K562 (cell line): ENCODE measurements at regions not wholly inside any gene's neighbourhood (a gene's known extent, or its start where the extent isn't known, plus 50 kb on each side); places are given as distances from the start of the nearest gene placed in this dataset.

Experiments used
- ATAC-seq: fragments of 200-7000 bp; cut with Tn5 transposase; 3 replicates; pipeline ENCODE4 v1.9.1; 2020; ENCODE audit warnings: moderate library complexity
- BruUV-seq: library from RNA; stranded (reverse); fragments of 400-500 nt; replicated peaks from 2 replicates; lab custom pipeline; 2021; lab: Mats Ljungman, UMichigan
- CTCF ChIA-PET: fragments of 300-600 bp; formaldehyde crosslinking; extraction: SDS; loops from one replicate; lab custom pipeline; 2021; ENCODE audit warnings: low intra/inter-chr PET ratio; lab: Yijun Ruan, JAX
- POLR2A ChIA-PET: fragments of 300-600, 350-650 bp; sonication (Branson Sonifier 250); formaldehyde crosslinking; extraction: SDS; loops from one replicate; lab custom pipeline; 2021; ENCODE audit warnings: antibody characterized with exemption, inconsistent platforms; lab: Yijun Ruan, JAX
- DNase-seq, 4 experiments: peaks; one replicate each; pipeline versions ENCODE4 v3.0.0 to v3.0.0-alpha.2; 2011 to 2018; ENCODE audit warnings: low spot score in 3 of 4, mixed read lengths in 3 of 4; ENCODE audit errors: extremely low read depth in 1 of 4
- FAIRE-seq: peaks from 2 replicates; lab custom pipeline; 2011; peaks lifted over from hg19 to GRCh38; lab: Jason Lieb, UNC
- H2AFZ ChIP-seq: 2 replicates; pipeline ENCODE4 v1.6.0; 2011; ENCODE audit warnings: low read depth, low read length, control low read depth, inconsistent platforms
- H3K27ac ChIP-seq: fragments of 200-600 bp; 3 replicates; pipeline ENCODE4 v1.8.0; 2011; ENCODE audit warnings: low read depth, mild to moderate bottlenecking, control low read depth, inconsistent platforms, low read length, moderate library complexity, mixed read lengths; ENCODE audit errors: extremely low read depth
- H3K27me3 ChIP-seq, 2 experiments: fragments of 300-600 bp in 1 of 2; 2 replicates in 1 of 2; 3 replicates in 1 of 2; pipeline versions ENCODE4 v1.6.0 to v1.8.0; 2011; ENCODE audit warnings: inconsistent platforms in 2 of 2, low read length in 2 of 2, mild to moderate bottlenecking in 1 of 2, mixed read lengths in 1 of 2, moderate library complexity in 1 of 2; ENCODE audit not compliant: control insufficient read depth in 2 of 2, insufficient read depth in 2 of 2
- H3K36me3 ChIP-seq: fragments of 300-600 bp; 3 replicates; pipeline ENCODE4 v1.8.0; 2011; ENCODE audit warnings: mild to moderate bottlenecking, low read length, inconsistent platforms; ENCODE audit not compliant: control insufficient read depth, insufficient read depth
- H3K4me1 ChIP-seq, 2 experiments: fragments of 200-600 bp in 1 of 2; replicated peaks in 1 of 2; 2 replicates in 1 of 2; 3 replicates in 1 of 2; pipeline versions ENCODE4 v1.5.1 to v1.8.0; 2011; ENCODE audit warnings: inconsistent platforms in 2 of 2, low read length in 2 of 2, mild to moderate bottlenecking in 1 of 2, mixed read lengths in 1 of 2, moderate library complexity in 1 of 2; ENCODE audit not compliant: control insufficient read depth in 2 of 2, insufficient read depth in 2 of 2
- H3K4me2 ChIP-seq: 2 replicates; pipeline ENCODE4 v1.6.1; 2011; ENCODE audit warnings: low read length, control low read depth, inconsistent platforms, mixed read lengths; ENCODE audit not compliant: insufficient read depth
- H3K4me3 ChIP-seq: fragments of 200-600 bp; sonication (generic), shearing (Covaris generic); 2 replicates; pipeline ENCODE4 v1.5.1; 2016; ENCODE audit warnings: control low read depth, inconsistent platforms
- H3K79me2 ChIP-seq: fragments of 200-600 bp; 3 replicates; pipeline ENCODE4 v1.8.0; 2011; ENCODE audit warnings: low read length, inconsistent platforms; ENCODE audit not compliant: control insufficient read depth, insufficient read depth
- H3K9ac ChIP-seq, 2 experiments: 2 replicates each; pipeline versions ENCODE4 v1.6.0 to v1.6.1; 2011; ENCODE audit warnings: low read depth in 2 of 2, low read length in 2 of 2, control low read depth in 1 of 2, inconsistent platforms in 1 of 2, mild to moderate bottlenecking in 1 of 2, mixed read lengths in 1 of 2; ENCODE audit not compliant: insufficient read depth in 1 of 2
- H3K9me1 ChIP-seq: one replicate; pipeline ENCODE4 v1.6.0; 2011; ENCODE audit warnings: inconsistent platforms, mild to moderate bottlenecking, low read length, moderate library complexity; ENCODE audit not compliant: control insufficient read depth, insufficient read depth
- H3K9me3 ChIP-seq: replicated peaks from 2 replicates; pipeline ENCODE4 v1.5.1; 2011; ENCODE audit warnings: low read depth, low read length, inconsistent platforms; ENCODE audit not compliant: control insufficient read depth, insufficient read depth
- H4K20me1 ChIP-seq: replicated peaks from 2 replicates; pipeline ENCODE4 v1.6.1; 2011; ENCODE audit warnings: low read length, inconsistent platforms, mixed read lengths; ENCODE audit not compliant: control insufficient read depth, insufficient read depth
- CBFA2T2 ChIP-seq: fragments of 450-650 bp; conservative IDR thresholded peaks from 2 replicates; pipeline ENCODE4 v1.6.1; 2017; ENCODE audit warnings: mild to moderate bottlenecking
- DNMT1 ChIP-seq: fragments of 450-650 bp; IDR thresholded peaks from 2 replicates; pipeline ENCODE4 v1.6.1; 2016; ENCODE audit warnings: antibody characterized with exemption, mild to moderate bottlenecking
- IFI16 ChIP-seq: fragments of 250-450 bp; sonication (Bioruptor Pico); IDR thresholded peaks from 2 replicates; pipeline ENCODE4 v2.1.2; 2022; ENCODE audit warnings: mild to moderate bottlenecking, inconsistent platforms
- LEF1 ChIP-seq: fragments of 450-650 bp; IDR thresholded peaks from 2 replicates; pipeline ENCODE4 v1.6.1; 2016; ENCODE audit warnings: mild to moderate bottlenecking
- SRSF9 ChIP-seq: fragments of 200-400 bp; formaldehyde crosslinking; IDR thresholded peaks from 2 replicates; pipeline ENCODE4 v1.6.1; 2017; ENCODE audit warnings: low read depth, low read length, borderline replicate concordance
- ZFP30 ChIP-seq: fragments of 250-450 bp; sonication (Bioruptor Pico); IDR thresholded peaks from 2 replicates; pipeline ENCODE4 v1.8.0; 2022; ENCODE audit warnings: moderate library complexity, mild to moderate bottlenecking, inconsistent platforms, borderline replicate concordance
- ZNF589 ChIP-seq: fragments of 200-800 bp; sonication (Bioruptor generic); IDR thresholded peaks from 2 replicates; pipeline ENCODE4 v1.6.1; 2016; ENCODE audit warnings: low read depth, missing genetic modification characterization, missing compliant biosample characterization
- WGBS: fragments of 100-300 bp; shearing (Covaris generic); methylation state at CpG from one replicate; pipeline ENCODE4 v1.1.6; 2016; ENCODE audit warnings: low coverage, mixed read lengths; ENCODE audit not compliant: insufficient coverage; ENCODE audit errors: missing lambda C conversion rate; 5-methylcytosine and 5-hydroxymethylcytosine counted together
- in situ Hi-C: fragments of 300-500 bp; cut with MboI; formaldehyde crosslinking; loops from 4 replicates; pipeline ENCODE4 v1.15.0; 2018; ENCODE audit warnings: inconsistent platforms, mixed read lengths
- intact Hi-C: fragments of 100-400 bp; cut with micrococcal nuclease; formaldehyde crosslinking; loops from 2 replicates; pipeline ENCODE4 v1.14.2; 2022
- TF ChIP-seq, protein P1 (sequence below): fragments of 450-650 bp; IDR thresholded peaks from 2 replicates; pipeline ENCODE4 v1.6.1; 2017; ENCODE audit warnings: mild to moderate bottlenecking, moderate library complexity
- TF ChIP-seq, protein P2 (sequence below): sonication (generic); formaldehyde crosslinking; IDR thresholded peaks from 2 replicates; pipeline ENCODE4 v1.8.1; 2023; ENCODE audit warnings: mild to moderate bottlenecking, missing genetic modification reagents

DNA sequence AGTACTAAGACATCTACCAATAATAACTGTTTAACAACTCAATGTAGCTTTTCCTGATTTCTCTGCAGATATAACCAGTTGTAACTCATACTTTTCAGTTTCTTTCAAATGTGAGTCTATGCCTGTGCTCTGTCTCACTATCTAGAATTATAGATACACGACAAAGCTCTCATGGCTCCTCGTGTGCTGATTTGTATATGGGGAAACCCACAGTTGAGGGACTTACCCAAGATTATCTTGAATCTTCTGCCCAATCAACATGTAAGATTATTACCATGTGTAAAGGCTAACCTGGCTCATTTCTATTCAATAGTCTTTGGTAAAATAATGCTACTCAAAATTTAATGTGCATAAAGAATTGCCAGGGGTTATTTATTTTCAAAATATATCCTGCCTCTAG, 554.4 kb downstream of the FBXO15 start:
- no TSS peak for BruUV-seq
- no peak for TF ChIP-seq ZFP30 (CRISPR knock-in tag)
- no peak for TF ChIP-seq DNMT1
- no peak for TF ChIP-seq SRSF9
- TF ChIP-seq, protein P1, sequence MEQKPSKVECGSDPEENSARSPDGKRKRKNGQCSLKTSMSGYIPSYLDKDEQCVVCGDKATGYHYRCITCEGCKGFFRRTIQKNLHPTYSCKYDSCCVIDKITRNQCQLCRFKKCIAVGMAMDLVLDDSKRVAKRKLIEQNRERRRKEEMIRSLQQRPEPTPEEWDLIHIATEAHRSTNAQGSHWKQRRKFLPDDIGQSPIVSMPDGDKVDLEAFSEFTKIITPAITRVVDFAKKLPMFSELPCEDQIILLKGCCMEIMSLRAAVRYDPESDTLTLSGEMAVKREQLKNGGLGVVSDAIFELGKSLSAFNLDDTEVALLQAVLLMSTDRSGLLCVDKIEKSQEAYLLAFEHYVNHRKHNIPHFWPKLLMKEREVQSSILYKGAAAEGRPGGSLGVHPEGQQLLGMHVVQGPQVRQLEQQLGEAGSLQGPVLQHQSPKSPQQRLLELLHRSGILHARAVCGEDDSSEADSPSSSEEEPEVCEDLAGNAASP: no peak
- no peak for TF ChIP-seq IFI16 (CRISPR knock-in tag)
- TF ChIP-seq LEF1: no peak
- TF ChIP-seq CBFA2T2: no peak
- TF ChIP-seq, protein P2, sequence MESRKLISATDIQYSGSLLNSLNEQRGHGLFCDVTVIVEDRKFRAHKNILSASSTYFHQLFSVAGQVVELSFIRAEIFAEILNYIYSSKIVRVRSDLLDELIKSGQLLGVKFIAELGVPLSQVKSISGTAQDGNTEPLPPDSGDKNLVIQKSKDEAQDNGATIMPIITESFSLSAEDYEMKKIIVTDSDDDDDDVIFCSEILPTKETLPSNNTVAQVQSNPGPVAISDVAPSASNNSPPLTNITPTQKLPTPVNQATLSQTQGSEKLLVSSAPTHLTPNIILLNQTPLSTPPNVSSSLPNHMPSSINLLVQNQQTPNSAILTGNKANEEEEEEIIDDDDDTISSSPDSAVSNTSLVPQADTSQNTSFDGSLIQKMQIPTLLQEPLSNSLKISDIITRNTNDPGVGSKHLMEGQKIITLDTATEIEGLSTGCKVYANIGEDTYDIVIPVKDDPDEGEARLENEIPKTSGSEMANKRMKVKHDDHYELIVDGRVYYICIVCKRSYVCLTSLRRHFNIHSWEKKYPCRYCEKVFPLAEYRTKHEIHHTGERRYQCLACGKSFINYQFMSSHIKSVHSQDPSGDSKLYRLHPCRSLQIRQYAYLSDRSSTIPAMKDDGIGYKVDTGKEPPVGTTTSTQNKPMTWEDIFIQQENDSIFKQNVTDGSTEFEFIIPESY (CRISPR knock-in tag): no peak
- no peak for TF ChIP-seq ZNF589 (CRISPR knock-in tag)
- TF ChIP-seq, all 486 proteins: peak for 0
- CTCF ChIA-PET: no interaction called here
- H2AFZ ChIP-seq: no peak overlapping the region
- H3K4me3 ChIP-seq: no peak overlapping the region
- H3K9me1 ChIP-seq: no peaks in the 10 kb centered on the region
- no peaks in the 10 kb centered on the region for H3K79me2 ChIP-seq
- ATAC-seq (no peak), DNase-seq (no peak), FAIRE-seq (no peak)
- no peaks in the 10 kb centered on the region for H3K9me3 ChIP-seq
- intact Hi-C loops: no loop called here
- H4K20me1 ChIP-seq: no peaks in the 10 kb centered on the region
- H3K9ac ChIP-seq: no peak overlapping the region
- 0% methylated on average over 2 of the region's 2 CpGs for WGBS
- in situ Hi-C loops: no loop called here
- no peak overlapping the region for H3K27ac ChIP-seq
- no peak overlapping the region for H3K4me2 ChIP-seq
- H3K27me3 ChIP-seq: no peaks in the 10 kb centered on the region
- H3K4me1 ChIP-seq: no peaks in the 10 kb centered on the region
- POLR2A ChIA-PET: no interaction called here
- H3K36me3 ChIP-seq: no peaks in the 10 kb centered on the region
